Osteocyte (in vitro differentiated cells): ENCODE measurements at regions not wholly inside any gene's neighbourhood (a gene's known extent, or its start where the extent isn't known, plus 50 kb on each side); places are given as distances from the start of the nearest gene placed in this dataset.

Experiments used
- DNase-seq: peaks from one replicate; pipeline ENCODE4 v3.0.0; 2021; ENCODE audit warnings: mixed read lengths; ENCODE audit not compliant: unreplicated experiment; ENCODE audit errors: extremely low spot score
- H3K27ac Mint-ChIP-seq: one replicate; pipeline ENCODE4 v1.8.0; 2021; ENCODE audit warnings: mild to moderate bottlenecking, mixed read lengths; ENCODE audit not compliant: unreplicated experiment
- H3K27me3 Mint-ChIP-seq: one replicate; pipeline ENCODE4 v1.8.0; 2021; ENCODE audit warnings: mixed read lengths; ENCODE audit not compliant: unreplicated experiment
- H3K36me3 Mint-ChIP-seq: one replicate; pipeline ENCODE4 v1.8.0; 2021; ENCODE audit warnings: mixed read lengths; ENCODE audit not compliant: unreplicated experiment
- H3K4me1 Mint-ChIP-seq: one replicate; pipeline ENCODE4 v1.8.0; 2021; ENCODE audit warnings: mixed read lengths; ENCODE audit not compliant: unreplicated experiment
- H3K4me3 Mint-ChIP-seq: one replicate; pipeline ENCODE4 v1.8.0; 2021; ENCODE audit warnings: mild to moderate bottlenecking, moderate library complexity, mixed read lengths; ENCODE audit not compliant: unreplicated experiment
- H3K9me3 Mint-ChIP-seq: one replicate; pipeline ENCODE4 v1.8.0; 2021; ENCODE audit warnings: mixed read lengths; ENCODE audit not compliant: unreplicated experiment
- TF ChIP-seq, protein P1 (sequence below): fragments of 200-600 bp; sonication (generic); IDR thresholded peaks from 2 replicates; pipeline ENCODE4 v1.5.0; 2021; ENCODE audit warnings: antibody characterized with exemption, mild to moderate bottlenecking, moderate library complexity

DNA sequence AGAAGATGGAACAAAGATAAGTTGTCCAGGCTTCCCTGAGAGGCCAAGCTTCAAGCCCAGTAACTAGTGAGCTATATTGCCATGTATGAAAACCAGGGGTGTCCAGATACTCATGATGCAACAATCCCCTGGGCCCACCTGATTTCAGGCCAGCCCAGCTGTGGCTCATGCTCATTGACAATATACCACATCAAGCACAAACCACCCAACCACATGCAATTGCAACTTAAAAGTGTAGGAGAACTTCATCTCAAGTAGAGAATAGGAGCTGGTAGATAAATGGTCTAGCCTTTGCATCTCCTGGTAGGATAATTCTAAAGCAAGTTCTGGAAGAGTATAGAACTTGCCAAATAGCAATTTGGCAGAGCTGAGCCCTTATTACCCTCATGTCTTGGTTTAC lies 561.3 kb downstream of the IGSF11 start:
- no peaks in the 10 kb centered on the region for H3K27me3 Mint-ChIP-seq
- no peak overlapping the region for H3K4me3 Mint-ChIP-seq
- no peak for DNase-seq
- TF ChIP-seq, protein P1, sequence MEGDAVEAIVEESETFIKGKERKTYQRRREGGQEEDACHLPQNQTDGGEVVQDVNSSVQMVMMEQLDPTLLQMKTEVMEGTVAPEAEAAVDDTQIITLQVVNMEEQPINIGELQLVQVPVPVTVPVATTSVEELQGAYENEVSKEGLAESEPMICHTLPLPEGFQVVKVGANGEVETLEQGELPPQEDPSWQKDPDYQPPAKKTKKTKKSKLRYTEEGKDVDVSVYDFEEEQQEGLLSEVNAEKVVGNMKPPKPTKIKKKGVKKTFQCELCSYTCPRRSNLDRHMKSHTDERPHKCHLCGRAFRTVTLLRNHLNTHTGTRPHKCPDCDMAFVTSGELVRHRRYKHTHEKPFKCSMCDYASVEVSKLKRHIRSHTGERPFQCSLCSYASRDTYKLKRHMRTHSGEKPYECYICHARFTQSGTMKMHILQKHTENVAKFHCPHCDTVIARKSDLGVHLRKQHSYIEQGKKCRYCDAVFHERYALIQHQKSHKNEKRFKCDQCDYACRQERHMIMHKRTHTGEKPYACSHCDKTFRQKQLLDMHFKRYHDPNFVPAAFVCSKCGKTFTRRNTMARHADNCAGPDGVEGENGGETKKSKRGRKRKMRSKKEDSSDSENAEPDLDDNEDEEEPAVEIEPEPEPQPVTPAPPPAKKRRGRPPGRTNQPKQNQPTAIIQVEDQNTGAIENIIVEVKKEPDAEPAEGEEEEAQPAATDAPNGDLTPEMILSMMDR, result no peak
- peaks cover 4% of the 10 kb centered on the region for H3K9me3 Mint-ChIP-seq
- no peaks in the 10 kb centered on the region for H3K36me3 Mint-ChIP-seq
- H3K4me1 Mint-ChIP-seq, result no peaks in the 10 kb centered on the region
- H3K27ac Mint-ChIP-seq, result no peak overlapping the region

DNA sequence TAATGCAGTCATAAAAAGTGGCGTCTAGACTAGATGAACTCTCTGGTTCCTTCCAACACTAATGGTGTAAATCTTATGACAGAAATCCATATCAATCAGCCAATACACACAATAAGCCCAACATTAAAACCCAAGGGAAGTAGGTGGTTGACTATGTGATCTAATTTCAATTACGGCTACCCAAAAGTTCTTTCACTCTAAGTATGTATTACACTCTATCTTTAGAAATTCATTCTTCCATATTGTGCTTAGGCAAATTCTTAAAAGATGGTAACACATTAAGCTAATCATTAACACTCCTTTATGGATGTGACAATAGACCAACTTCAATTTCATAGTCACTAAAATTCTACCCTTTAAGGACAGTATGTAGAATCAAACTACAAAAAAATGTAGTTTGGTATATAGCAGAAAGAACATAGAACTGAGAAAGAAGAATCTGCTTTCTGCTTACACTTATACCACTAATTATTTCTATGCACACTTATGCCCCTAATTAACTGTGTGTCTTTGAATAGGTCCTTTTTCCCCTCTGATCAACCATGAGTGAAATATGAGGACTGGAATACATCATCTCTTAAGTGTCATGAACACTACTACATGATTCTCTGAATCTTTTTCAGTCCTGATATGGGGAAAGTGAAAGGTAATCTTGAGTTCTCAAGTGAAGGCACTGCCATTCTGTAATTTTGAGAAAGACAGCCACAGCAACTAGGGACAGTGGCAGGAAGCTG lies 557.6 kb downstream of the IGSF11 start:
- H3K9me3 Mint-ChIP-seq, result no peaks in the 10 kb centered on the region
- TF ChIP-seq, protein P1, result no peak
- H3K4me1 Mint-ChIP-seq, result no peaks in the 10 kb centered on the region
- H3K27ac Mint-ChIP-seq, result no peak overlapping the region
- no peaks in the 10 kb centered on the region for H3K27me3 Mint-ChIP-seq
- DNase-seq, result no peak
- no peak overlapping the region for H3K4me3 Mint-ChIP-seq
- no peaks in the 10 kb centered on the region for H3K36me3 Mint-ChIP-seq

DNA sequence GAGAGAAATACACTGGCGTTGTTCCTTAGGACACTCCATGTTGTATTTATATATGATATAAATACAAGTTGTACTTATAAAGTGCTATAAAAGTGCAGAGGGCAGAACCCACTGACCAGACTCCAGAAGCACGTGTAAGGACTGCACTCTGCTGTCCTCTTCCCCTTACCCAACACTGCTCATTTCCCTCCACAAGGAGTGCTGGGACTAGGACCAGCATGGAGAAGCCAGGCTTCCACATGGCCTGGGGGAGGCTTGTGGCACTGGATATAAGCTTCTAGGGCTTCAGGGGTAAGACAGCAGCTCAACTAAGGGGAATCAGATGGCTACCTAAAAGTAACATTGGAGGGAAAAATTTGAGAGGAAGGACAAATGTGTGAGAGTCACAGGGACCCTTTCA lies 556.9 kb downstream of the IGSF11 start:
- Mint-ChIP-seq H3K4me3 (no peak overlapping the region), H3K9me3 (no peaks in the 10 kb centered on the region), H3K36me3 (no peaks in the 10 kb centered on the region), H3K4me1 (no peaks in the 10 kb centered on the region), H3K27ac (no peak overlapping the region), H3K27me3 (no peaks in the 10 kb centered on the region)
- DNase-seq, result no peak
- TF ChIP-seq, protein P1, result no peak

DNA sequence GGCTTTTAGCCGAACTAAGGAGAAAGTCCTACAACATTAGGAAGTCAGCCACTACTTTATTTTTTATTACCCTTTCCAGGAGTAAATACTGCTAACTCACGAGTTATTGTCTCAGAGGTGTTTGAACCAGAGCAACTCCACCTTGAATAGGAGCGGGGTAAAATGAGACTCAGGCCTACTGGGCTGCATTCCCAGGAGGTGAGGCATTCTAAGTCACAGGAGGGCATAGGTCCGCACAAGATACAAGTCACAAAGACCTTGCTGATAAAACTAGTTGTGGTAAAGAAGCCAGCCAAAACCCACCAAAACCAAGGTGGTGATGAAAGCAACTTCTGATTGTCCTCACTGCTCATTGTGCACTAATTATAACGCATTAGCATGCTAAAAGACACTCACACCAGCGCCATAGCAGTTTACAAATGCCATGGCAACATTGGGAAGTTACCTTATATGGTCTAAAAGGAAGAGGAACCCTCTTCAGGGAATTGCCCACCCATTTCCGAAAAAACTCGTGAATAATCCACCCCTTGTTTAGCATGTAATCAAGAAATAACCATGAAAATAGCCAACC lies 555.9 kb downstream of the IGSF11 start:
- Mint-ChIP-seq H3K4me3 (no peak overlapping the region), H3K27ac (no peak overlapping the region), H3K4me1 (no peaks in the 10 kb centered on the region), H3K36me3 (no peaks in the 10 kb centered on the region), H3K9me3 (no peaks in the 10 kb centered on the region), H3K27me3 (no peaks in the 10 kb centered on the region)
- no peak for DNase-seq
- TF ChIP-seq, protein P1, result no peak

DNA sequence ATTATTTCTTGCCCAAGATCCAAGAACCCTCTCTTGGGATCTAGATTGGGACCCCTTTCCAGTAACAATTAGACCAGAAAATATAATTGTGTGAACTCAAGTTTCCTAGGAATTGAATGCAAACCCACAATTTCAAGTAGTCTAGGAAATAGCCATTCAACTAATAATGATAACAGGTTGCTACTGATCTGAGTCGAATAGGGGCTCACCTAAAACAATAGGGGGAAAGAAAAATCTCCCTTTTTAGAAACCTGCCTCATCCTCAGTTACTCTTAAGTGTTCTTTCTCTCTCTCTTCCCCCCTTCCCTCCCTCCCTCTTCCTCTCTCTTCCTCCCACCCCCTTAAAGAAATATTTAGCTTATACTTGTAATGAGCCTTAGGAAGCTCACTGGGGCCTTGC lies 555.3 kb downstream of the IGSF11 start:
- no peak overlapping the region for H3K4me3 Mint-ChIP-seq
- no peaks in the 10 kb centered on the region for H3K9me3 Mint-ChIP-seq
- H3K36me3 Mint-ChIP-seq, result no peaks in the 10 kb centered on the region
- H3K4me1 Mint-ChIP-seq, result no peaks in the 10 kb centered on the region
- H3K27me3 Mint-ChIP-seq, result no peaks in the 10 kb centered on the region
- TF ChIP-seq, protein P1, result no peak
- DNase-seq, result no peak
- H3K27ac Mint-ChIP-seq, result no peak overlapping the region
